ENCODE measurements at regions not wholly inside any gene's neighbourhood (a gene's known extent, or its start where the extent isn't known, plus 50 kb on each side); places are given as distances from the start of the nearest gene placed in this dataset.

- DNase-seq (ENCODE audit: low read depth, low spot score) (no peak), FAIRE-seq (no peak)
- H3K9ac ChIP-seq (ENCODE audit: control insufficient read depth, extremely low read depth, insufficient read depth, low read length) = no peak overlapping the region
- no peak overlapping the region for H3K4me3 ChIP-seq (ENCODE audit: control insufficient read depth in 2 of 3, extremely low read depth in 1 of 3, insufficient read depth in 2 of 3, low read depth in 1 of 3, low read length in 3 of 3)
- TF ChIP-seq CTCF (optimal IDR thresholded peaks at IDR 0.05 in 1 of 3, IDR thresholded peaks at IDR 0.05 in 1 of 3, conservative IDR thresholded peaks at IDR 0.05 in 1 of 3; ENCODE audit: extremely low read depth in 1 of 3, insufficient read depth in 2 of 3, low read length in 3 of 3) (no peak), EZH2 (IDR thresholded peaks at IDR 0.05; ENCODE audit: low read length) (no peak)
- H2AFZ ChIP-seq (ENCODE audit: control insufficient read depth, low read length) = no peak overlapping the region
- H3K36me3 ChIP-seq (ENCODE audit: control insufficient read depth in 2 of 2, extremely low read depth in 1 of 2, insufficient read depth in 2 of 2, low read length in 2 of 2) = no peaks in the 10 kb centered on the region
- dilution Hi-C loops (cut with MboI; ENCODE audit: extremely low pct_ligation_motif_present, low sequenced_read_pairs) = no loop called here
- H3K4me2 ChIP-seq (ENCODE audit: control insufficient read depth, extremely low read depth, insufficient read depth, low read depth, low read length) = no peak overlapping the region
- H4K20me1 ChIP-seq (ENCODE audit: control insufficient read depth, extremely low read depth, insufficient read depth, low read length) = no peaks in the 10 kb centered on the region
- no peaks in the 10 kb centered on the region for H3K9me1 ChIP-seq (ENCODE audit: control insufficient read depth, extremely low read depth, insufficient read depth, low read length)
- H3K27me3 ChIP-seq (ENCODE audit: control insufficient read depth, extremely low read depth, insufficient read depth, low read length) = no peaks in the 10 kb centered on the region
- no peaks in the 10 kb centered on the region for H3K9me3 ChIP-seq (ENCODE audit: control insufficient read depth, low read depth, low read length)
- no peaks in the 10 kb centered on the region for H3K79me2 ChIP-seq (ENCODE audit: control insufficient read depth, insufficient read depth, low read length)
- H3K4me1 ChIP-seq (ENCODE audit: control insufficient read depth, extremely low read depth, insufficient read depth, low read length) = no peaks in the 10 kb centered on the region
- no peak overlapping the region for H3K27ac ChIP-seq (ENCODE audit: control insufficient read depth, insufficient read depth, low read length)
These were observed 194.3 kb upstream of the SLITRK6 start for GRCh38 chr13:85993567-85993966.

- no peaks in the 10 kb centered on the region for H3K36me3 ChIP-seq (ENCODE audit: control insufficient read depth in 2 of 2, extremely low read depth in 1 of 2, insufficient read depth in 2 of 2, low read length in 2 of 2)
- H3K27me3 ChIP-seq (ENCODE audit: control insufficient read depth, extremely low read depth, insufficient read depth, low read length) = no peaks in the 10 kb centered on the region
- TF ChIP-seq EZH2 (IDR thresholded peaks at IDR 0.05; ENCODE audit: low read length) = no peak
- no peak for TF ChIP-seq CTCF (optimal IDR thresholded peaks at IDR 0.05 in 1 of 3, IDR thresholded peaks at IDR 0.05 in 1 of 3, conservative IDR thresholded peaks at IDR 0.05 in 1 of 3; ENCODE audit: extremely low read depth in 1 of 3, insufficient read depth in 2 of 3, low read length in 3 of 3)
- H3K4me1 ChIP-seq (ENCODE audit: control insufficient read depth, extremely low read depth, insufficient read depth, low read length) = no peaks in the 10 kb centered on the region
- no peaks in the 10 kb centered on the region for H4K20me1 ChIP-seq (ENCODE audit: control insufficient read depth, extremely low read depth, insufficient read depth, low read length)
- no peak for FAIRE-seq
- H2AFZ ChIP-seq (ENCODE audit: control insufficient read depth, low read length) = no peak overlapping the region
- no peak overlapping the region for H3K27ac ChIP-seq (ENCODE audit: control insufficient read depth, insufficient read depth, low read length)
- H3K79me2 ChIP-seq (ENCODE audit: control insufficient read depth, insufficient read depth, low read length) = no peaks in the 10 kb centered on the region
- H3K4me2 ChIP-seq (ENCODE audit: control insufficient read depth, extremely low read depth, insufficient read depth, low read depth, low read length) = no peak overlapping the region
- no peak for DNase-seq (ENCODE audit: low read depth, low spot score)
- H3K9me3 ChIP-seq (ENCODE audit: control insufficient read depth, low read depth, low read length) = no peaks in the 10 kb centered on the region
- no peak overlapping the region for H3K4me3 ChIP-seq (ENCODE audit: control insufficient read depth in 2 of 3, extremely low read depth in 1 of 3, insufficient read depth in 2 of 3, low read depth in 1 of 3, low read length in 3 of 3)
- no peaks in the 10 kb centered on the region for H3K9me1 ChIP-seq (ENCODE audit: control insufficient read depth, extremely low read depth, insufficient read depth, low read length)
- no peak overlapping the region for H3K9ac ChIP-seq (ENCODE audit: control insufficient read depth, extremely low read depth, insufficient read depth, low read length)
- dilution Hi-C loops (cut with MboI; ENCODE audit: extremely low pct_ligation_motif_present, low sequenced_read_pairs) = no loop called here
These were observed 191.2 kb upstream of the SLITRK6 start for GRCh38 chr13:85990397-85990796.

Measured in keratinocyte (primary cell).